H1 (cell line): ENCODE measurements at regions not wholly inside any gene's neighbourhood (a gene's known extent, or its start where the extent isn't known, plus 50 kb on each side); places are given as distances from the start of the nearest gene placed in this dataset.

Experiments used
- CHD1 ChIP-seq: IDR thresholded peaks from 2 replicates; pipeline ENCODE4 v1.6.1; 2012; ENCODE audit warnings: low read depth, low read length, improper control_type of control experiment
- CHD2 ChIP-seq: IDR thresholded peaks from 2 replicates; pipeline ENCODE4 v1.6.1; 2012; ENCODE audit warnings: low read length, improper control_type of control experiment
- EZH2 ChIP-seq: fragments of 200-600 bp; sonication (generic); IDR thresholded peaks from 2 replicates; pipeline ENCODE4 v1.7.1; 2012; ENCODE audit warnings: low read depth, mild to moderate bottlenecking, moderate library complexity, low read length, inconsistent platforms; ENCODE audit not compliant: severe bottlenecking
- JUN ChIP-seq: IDR thresholded peaks from 2 replicates; pipeline ENCODE4 v1.6.1; 2011; ENCODE audit warnings: low read depth, mild to moderate bottlenecking, improper control_type of control experiment, low read length
- POLR2A ChIP-seq, 2 experiments: IDR thresholded peaks; 1 replicate in 1 of 2; 2 replicates in 1 of 2; pipeline ENCODE4 v1.6.1; 2011; ENCODE audit warnings: low read depth in 2 of 2, low read length in 2 of 2, mild to moderate bottlenecking in 2 of 2; ENCODE audit errors: control extremely low read depth in 1 of 2
- POU5F1 ChIP-seq: IDR thresholded peaks from 2 replicates; pipeline ENCODE4 v1.6.1; 2011; ENCODE audit warnings: low read depth, mild to moderate bottlenecking, low read length, moderate library complexity
- RBBP5 ChIP-seq: IDR thresholded peaks from 2 replicates; pipeline ENCODE4 v1.7.1; 2012; ENCODE audit warnings: low read depth, mild to moderate bottlenecking, inconsistent platforms, low read length, moderate library complexity, borderline replicate concordance
- SP1 ChIP-seq: IDR thresholded peaks from 2 replicates; pipeline ENCODE4 v1.6.1; 2011; ENCODE audit warnings: low read depth, low read length
- TAF1 ChIP-seq: IDR thresholded peaks from 2 replicates; pipeline ENCODE4 v1.6.1; 2011; ENCODE audit warnings: mild to moderate bottlenecking, low read depth, low read length
- YY1 ChIP-seq: IDR thresholded peaks from 2 replicates; pipeline ENCODE4 v1.6.1; 2011; ENCODE audit warnings: low read depth, mild to moderate bottlenecking, low read length
- TF ChIP-seq, protein P1 (sequence below): IDR thresholded peaks from 2 replicates; pipeline ENCODE4 v1.6.1; 2012; ENCODE audit warnings: inconsistent platforms
- TF ChIP-seq, protein P2 (sequence below), 3 experiments: IDR thresholded peaks; 1 replicate in 2 of 3; 2 replicates in 1 of 3; pipeline versions ENCODE4 v1.5.1 to v1.6.1; 2011; ENCODE audit warnings: low read length in 3 of 3, mild to moderate bottlenecking in 3 of 3, inconsistent platforms in 2 of 3, low read depth in 1 of 3, moderate library complexity in 1 of 3; ENCODE audit not compliant: insufficient read depth in 1 of 3; ENCODE audit errors: control extremely low read depth in 1 of 3
- TF ChIP-seq, protein P3 (sequence below): fragments of 300-600 bp; sonication (generic); IDR thresholded peaks from 2 replicates; pipeline ENCODE4 v1.7.1; 2012; ENCODE audit warnings: low read length, moderate library complexity, mild to moderate bottlenecking, inconsistent platforms; ENCODE audit not compliant: insufficient replicate concordance

DNA sequence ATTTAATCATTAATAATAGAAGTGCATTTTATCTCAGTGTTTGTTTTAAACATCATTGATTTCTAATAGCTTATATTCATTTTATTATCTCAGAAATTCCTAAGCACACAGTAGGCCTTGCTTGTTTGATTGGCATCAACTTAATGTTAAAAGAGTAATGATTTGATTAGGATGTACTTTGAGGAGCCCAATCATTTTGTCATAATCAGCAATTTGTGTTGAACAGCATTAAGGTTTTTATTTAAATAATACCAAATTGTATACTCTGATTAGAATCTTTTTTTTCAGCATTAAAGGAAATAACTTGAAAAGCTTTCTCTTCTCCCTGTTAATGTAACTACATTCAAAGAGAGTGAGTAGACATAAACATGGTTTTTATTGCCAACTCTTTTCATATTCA lies 2262.0 kb upstream of the TENM3 start:
- no peak for TF ChIP-seq POLR2A (IDR thresholded peaks at IDR 0.05; ENCODE audit: control extremely low read depth in 1 of 2, low read depth in 2 of 2, low read length in 2 of 2)
- TF ChIP-seq, protein P1, sequence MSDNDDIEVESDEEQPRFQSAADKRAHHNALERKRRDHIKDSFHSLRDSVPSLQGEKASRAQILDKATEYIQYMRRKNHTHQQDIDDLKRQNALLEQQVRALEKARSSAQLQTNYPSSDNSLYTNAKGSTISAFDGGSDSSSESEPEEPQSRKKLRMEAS = no peak
- TF ChIP-seq POU5F1 = no peak
- TF ChIP-seq, protein P2, sequence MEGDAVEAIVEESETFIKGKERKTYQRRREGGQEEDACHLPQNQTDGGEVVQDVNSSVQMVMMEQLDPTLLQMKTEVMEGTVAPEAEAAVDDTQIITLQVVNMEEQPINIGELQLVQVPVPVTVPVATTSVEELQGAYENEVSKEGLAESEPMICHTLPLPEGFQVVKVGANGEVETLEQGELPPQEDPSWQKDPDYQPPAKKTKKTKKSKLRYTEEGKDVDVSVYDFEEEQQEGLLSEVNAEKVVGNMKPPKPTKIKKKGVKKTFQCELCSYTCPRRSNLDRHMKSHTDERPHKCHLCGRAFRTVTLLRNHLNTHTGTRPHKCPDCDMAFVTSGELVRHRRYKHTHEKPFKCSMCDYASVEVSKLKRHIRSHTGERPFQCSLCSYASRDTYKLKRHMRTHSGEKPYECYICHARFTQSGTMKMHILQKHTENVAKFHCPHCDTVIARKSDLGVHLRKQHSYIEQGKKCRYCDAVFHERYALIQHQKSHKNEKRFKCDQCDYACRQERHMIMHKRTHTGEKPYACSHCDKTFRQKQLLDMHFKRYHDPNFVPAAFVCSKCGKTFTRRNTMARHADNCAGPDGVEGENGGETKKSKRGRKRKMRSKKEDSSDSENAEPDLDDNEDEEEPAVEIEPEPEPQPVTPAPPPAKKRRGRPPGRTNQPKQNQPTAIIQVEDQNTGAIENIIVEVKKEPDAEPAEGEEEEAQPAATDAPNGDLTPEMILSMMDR (IDR thresholded peaks at IDR 0.05; ENCODE audit: control extremely low read depth in 1 of 3, insufficient read depth in 1 of 3, low read depth in 1 of 3, low read length in 3 of 3) = no peak
- no peak for TF ChIP-seq TAF1
- no peak for TF ChIP-seq SP1
- TF ChIP-seq RBBP5 = no peak
- no peak for TF ChIP-seq YY1
- TF ChIP-seq EZH2 = no peak
- TF ChIP-seq, protein P3, sequence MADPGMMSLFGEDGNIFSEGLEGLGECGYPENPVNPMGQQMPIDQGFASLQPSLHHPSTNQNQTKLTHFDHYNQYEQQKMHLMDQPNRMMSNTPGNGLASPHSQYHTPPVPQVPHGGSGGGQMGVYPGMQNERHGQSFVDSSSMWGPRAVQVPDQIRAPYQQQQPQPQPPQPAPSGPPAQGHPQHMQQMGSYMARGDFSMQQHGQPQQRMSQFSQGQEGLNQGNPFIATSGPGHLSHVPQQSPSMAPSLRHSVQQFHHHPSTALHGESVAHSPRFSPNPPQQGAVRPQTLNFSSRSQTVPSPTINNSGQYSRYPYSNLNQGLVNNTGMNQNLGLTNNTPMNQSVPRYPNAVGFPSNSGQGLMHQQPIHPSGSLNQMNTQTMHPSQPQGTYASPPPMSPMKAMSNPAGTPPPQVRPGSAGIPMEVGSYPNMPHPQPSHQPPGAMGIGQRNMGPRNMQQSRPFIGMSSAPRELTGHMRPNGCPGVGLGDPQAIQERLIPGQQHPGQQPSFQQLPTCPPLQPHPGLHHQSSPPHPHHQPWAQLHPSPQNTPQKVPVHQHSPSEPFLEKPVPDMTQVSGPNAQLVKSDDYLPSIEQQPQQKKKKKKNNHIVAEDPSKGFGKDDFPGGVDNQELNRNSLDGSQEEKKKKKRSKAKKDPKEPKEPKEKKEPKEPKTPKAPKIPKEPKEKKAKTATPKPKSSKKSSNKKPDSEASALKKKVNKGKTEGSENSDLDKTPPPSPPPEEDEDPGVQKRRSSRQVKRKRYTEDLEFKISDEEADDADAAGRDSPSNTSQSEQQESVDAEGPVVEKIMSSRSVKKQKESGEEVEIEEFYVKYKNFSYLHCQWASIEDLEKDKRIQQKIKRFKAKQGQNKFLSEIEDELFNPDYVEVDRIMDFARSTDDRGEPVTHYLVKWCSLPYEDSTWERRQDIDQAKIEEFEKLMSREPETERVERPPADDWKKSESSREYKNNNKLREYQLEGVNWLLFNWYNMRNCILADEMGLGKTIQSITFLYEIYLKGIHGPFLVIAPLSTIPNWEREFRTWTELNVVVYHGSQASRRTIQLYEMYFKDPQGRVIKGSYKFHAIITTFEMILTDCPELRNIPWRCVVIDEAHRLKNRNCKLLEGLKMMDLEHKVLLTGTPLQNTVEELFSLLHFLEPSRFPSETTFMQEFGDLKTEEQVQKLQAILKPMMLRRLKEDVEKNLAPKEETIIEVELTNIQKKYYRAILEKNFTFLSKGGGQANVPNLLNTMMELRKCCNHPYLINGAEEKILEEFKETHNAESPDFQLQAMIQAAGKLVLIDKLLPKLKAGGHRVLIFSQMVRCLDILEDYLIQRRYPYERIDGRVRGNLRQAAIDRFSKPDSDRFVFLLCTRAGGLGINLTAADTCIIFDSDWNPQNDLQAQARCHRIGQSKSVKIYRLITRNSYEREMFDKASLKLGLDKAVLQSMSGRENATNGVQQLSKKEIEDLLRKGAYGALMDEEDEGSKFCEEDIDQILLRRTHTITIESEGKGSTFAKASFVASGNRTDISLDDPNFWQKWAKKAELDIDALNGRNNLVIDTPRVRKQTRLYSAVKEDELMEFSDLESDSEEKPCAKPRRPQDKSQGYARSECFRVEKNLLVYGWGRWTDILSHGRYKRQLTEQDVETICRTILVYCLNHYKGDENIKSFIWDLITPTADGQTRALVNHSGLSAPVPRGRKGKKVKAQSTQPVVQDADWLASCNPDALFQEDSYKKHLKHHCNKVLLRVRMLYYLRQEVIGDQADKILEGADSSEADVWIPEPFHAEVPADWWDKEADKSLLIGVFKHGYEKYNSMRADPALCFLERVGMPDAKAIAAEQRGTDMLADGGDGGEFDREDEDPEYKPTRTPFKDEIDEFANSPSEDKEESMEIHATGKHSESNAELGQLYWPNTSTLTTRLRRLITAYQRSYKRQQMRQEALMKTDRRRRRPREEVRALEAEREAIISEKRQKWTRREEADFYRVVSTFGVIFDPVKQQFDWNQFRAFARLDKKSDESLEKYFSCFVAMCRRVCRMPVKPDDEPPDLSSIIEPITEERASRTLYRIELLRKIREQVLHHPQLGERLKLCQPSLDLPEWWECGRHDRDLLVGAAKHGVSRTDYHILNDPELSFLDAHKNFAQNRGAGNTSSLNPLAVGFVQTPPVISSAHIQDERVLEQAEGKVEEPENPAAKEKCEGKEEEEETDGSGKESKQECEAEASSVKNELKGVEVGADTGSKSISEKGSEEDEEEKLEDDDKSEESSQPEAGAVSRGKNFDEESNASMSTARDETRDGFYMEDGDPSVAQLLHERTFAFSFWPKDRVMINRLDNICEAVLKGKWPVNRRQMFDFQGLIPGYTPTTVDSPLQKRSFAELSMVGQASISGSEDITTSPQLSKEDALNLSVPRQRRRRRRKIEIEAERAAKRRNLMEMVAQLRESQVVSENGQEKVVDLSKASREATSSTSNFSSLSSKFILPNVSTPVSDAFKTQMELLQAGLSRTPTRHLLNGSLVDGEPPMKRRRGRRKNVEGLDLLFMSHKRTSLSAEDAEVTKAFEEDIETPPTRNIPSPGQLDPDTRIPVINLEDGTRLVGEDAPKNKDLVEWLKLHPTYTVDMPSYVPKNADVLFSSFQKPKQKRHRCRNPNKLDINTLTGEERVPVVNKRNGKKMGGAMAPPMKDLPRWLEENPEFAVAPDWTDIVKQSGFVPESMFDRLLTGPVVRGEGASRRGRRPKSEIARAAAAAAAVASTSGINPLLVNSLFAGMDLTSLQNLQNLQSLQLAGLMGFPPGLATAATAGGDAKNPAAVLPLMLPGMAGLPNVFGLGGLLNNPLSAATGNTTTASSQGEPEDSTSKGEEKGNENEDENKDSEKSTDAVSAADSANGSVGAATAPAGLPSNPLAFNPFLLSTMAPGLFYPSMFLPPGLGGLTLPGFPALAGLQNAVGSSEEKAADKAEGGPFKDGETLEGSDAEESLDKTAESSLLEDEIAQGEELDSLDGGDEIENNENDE = no peak
- no peak for TF ChIP-seq CHD1
- no peak for TF ChIP-seq CHD2
- no peak for TF ChIP-seq JUN
